ENCODE measurements at regions not wholly inside any gene's neighbourhood (a gene's known extent, or its start where the extent isn't known, plus 50 kb on each side); places are given as distances from the start of the nearest gene placed in this dataset.

GRCh38 chr3:63199606-63200005, 78.5 kb upstream of the SYNPR start:
- FAIRE-seq (no peak), DNase-seq (ENCODE audit: low read depth in 1 of 2, low spot score in 2 of 2) (no peak)
- Histone ChIP-seq H3K4ac (replicated peaks; ENCODE audit: insufficient read length, low read depth, low read length) (no peak overlapping the region), H3K27me3 (replicated peaks in 1 of 4; ENCODE audit: control insufficient read depth in 3 of 4, extremely low read depth in 1 of 4, insufficient read depth in 3 of 4, low read length in 3 of 4) (no peaks in the 10 kb centered on the region), H4K20me1 (replicated peaks in 1 of 2; ENCODE audit: control insufficient read depth in 1 of 2, insufficient read depth in 2 of 2, low read length in 2 of 2) (no peaks in the 10 kb centered on the region), H3K4me1 (replicated peaks in 1 of 4; ENCODE audit: control insufficient read depth in 3 of 4, insufficient read depth in 4 of 4, low read length in 3 of 4) (no peaks in the 10 kb centered on the region), H3K9me3 (ENCODE audit: insufficient read depth in 2 of 2, low read depth in 1 of 2, low read length in 1 of 2) (no peaks in the 10 kb centered on the region), H2BK20ac (ENCODE audit: low read length) (no peak overlapping the region), H3K36me3 (ENCODE audit: control insufficient read depth in 2 of 4, insufficient read depth in 4 of 4, low read length in 3 of 4) (no peaks in the 10 kb centered on the region), H3K27ac (ENCODE audit: low read depth, low read length) (no peak overlapping the region), H3K23me2 (ENCODE audit: low read depth, low read length) (no peaks in the 10 kb centered on the region), H3K4me3 (ENCODE audit: extremely low read depth in 1 of 4, insufficient read depth in 2 of 4, low read depth in 3 of 4, low read length in 4 of 4) (no peak overlapping the region), H2AFZ (ENCODE audit: low read length) (no peak overlapping the region), H3K56ac (replicated peaks; ENCODE audit: insufficient read length, low read depth, low read length) (no peak overlapping the region), H4K91ac (replicated peaks; ENCODE audit: insufficient read length, low read length) (no peak overlapping the region), H2BK5ac (ENCODE audit: low read depth, low read length) (no peak overlapping the region), H2AK5ac (ENCODE audit: low read depth, low read length) (no peak overlapping the region), H2BK12ac (ENCODE audit: low read depth, low read length) (no peak overlapping the region), H3K23ac (ENCODE audit: insufficient read length) (no peak overlapping the region), H4K8ac (ENCODE audit: extremely low read depth, insufficient read depth, low read length) (no peak overlapping the region), H3K79me1 (ENCODE audit: low read depth, low read length) (no peaks in the 10 kb centered on the region), H3K79me2 (ENCODE audit: control insufficient read depth in 1 of 2, insufficient read depth in 2 of 2, low read length in 2 of 2) (no peaks in the 10 kb centered on the region), H3K9ac (replicated peaks in 1 of 4; ENCODE audit: extremely low read depth in 1 of 4, low read depth in 3 of 4, low read length in 3 of 4) (no peak overlapping the region), H4K5ac (ENCODE audit: insufficient read length, low read depth, low read length) (no peak overlapping the region), H3K14ac (ENCODE audit: insufficient read length) (no peak overlapping the region), H3K4me2 (ENCODE audit: insufficient read depth in 1 of 2, low read depth in 2 of 2, low read length in 2 of 2) (no peak overlapping the region), H3K18ac (ENCODE audit: extremely low read depth, low read length) (no peak overlapping the region), H2BK120ac (replicated peaks; ENCODE audit: low read depth, low read length) (no peak overlapping the region), H2BK15ac (ENCODE audit: low read length) (no peak overlapping the region)
- WGBS, 2 experiments (ENCODE audit: extremely low coverage in 1 of 2, insufficient coverage in 1 of 2, insufficient read length in 1 of 2, insufficient replicate concordance in 2 of 2, low coverage in 1 of 2, low lambda C conversion rate in 2 of 2, missing lambda C conversion rate in 1 of 2): 91% methylated on average over 2 of the region's 2 CpGs; no CpG with 5 or more reads in 1 of the 2 experiments
- ChIA-PET CTCF (ENCODE audit: partially characterized antibody) (interaction anchor here (0.9 to 2.0 kb wide), 7 partner anchors 28 to 476 kb away, joined by 3 to 8 read pairs (median 3); no protein-coding TSS in a partner anchor), POLR2A (ENCODE audit: partially characterized antibody) (no interaction called here)
- TF ChIP-seq BRCA1 (IDR thresholded peaks at IDR 0.05; ENCODE audit: low read depth, low read length): no peak
- no peak for TF ChIP-seq JUN (IDR thresholded peaks at IDR 0.05; ENCODE audit: low read depth, low read length)
- TF ChIP-seq EZH2 (IDR thresholded peaks at IDR 0.05; ENCODE audit: low read depth, low read length, severe bottlenecking): no peak
- TF ChIP-seq PHF8 (conservative IDR thresholded peaks at IDR 0.05; ENCODE audit: low read depth, low read length): no peak
- TF ChIP-seq POLR2A (IDR thresholded peaks at IDR 0.05; ENCODE audit: control extremely low read depth in 1 of 2, low read depth in 2 of 2, low read length in 2 of 2): no peak
- no peak for TF ChIP-seq SP2 (IDR thresholded peaks at IDR 0.05; ENCODE audit: low read length)
- no peak for TF ChIP-seq SIX5 (IDR thresholded peaks at IDR 0.05; ENCODE audit: low read depth, low read length)
- TF ChIP-seq CHD2 (IDR thresholded peaks at IDR 0.05; ENCODE audit: low read length): no peak
- no peak for TF ChIP-seq TBP (IDR thresholded peaks at IDR 0.05; ENCODE audit: low read depth, low read length)
- no peak for TF ChIP-seq CBX8 (IDR thresholded peaks at IDR 0.05; ENCODE audit: borderline replicate concordance, low read depth, low read length)
- no peak for TF ChIP-seq TEAD4 (IDR thresholded peaks at IDR 0.05; ENCODE audit: low read depth, low read length)
- no peak for TF ChIP-seq TCF12 (IDR thresholded peaks at IDR 0.05; ENCODE audit: low read depth, low read length)
- no peak for TF ChIP-seq BACH1 (IDR thresholded peaks at IDR 0.05; ENCODE audit: low read length)
- TF ChIP-seq USF2 (IDR thresholded peaks at IDR 0.05; ENCODE audit: low read length): no peak
- no peak for TF ChIP-seq SAP30 (IDR thresholded peaks at IDR 0.05; ENCODE audit: insufficient read depth, insufficient replicate concordance, low read length)
- no peak for TF ChIP-seq RFX5 (IDR thresholded peaks at IDR 0.05; ENCODE audit: borderline replicate concordance, low read depth, low read length)
